Glutamatergic neuron (in vitro differentiated cells): ENCODE measurements at regions not wholly inside any gene's neighbourhood (a gene's known extent, or its start where the extent isn't known, plus 50 kb on each side); places are given as distances from the start of the nearest gene placed in this dataset.
A peak's percentile ranks its signal among the peaks of the same experiment; 100 is the strongest.

Experiments used
- DNase-seq: peaks from one replicate; pipeline ENCODE4 v3.0.0; 2022
- H3K27ac Mint-ChIP-seq: one replicate; pipeline ENCODE4 v1.8.0; 2020; ENCODE audit warnings: mild to moderate bottlenecking, mixed read lengths, inconsistent platforms; ENCODE audit not compliant: unreplicated experiment
- H3K27me3 Mint-ChIP-seq: one replicate; pipeline ENCODE4 v1.8.0; 2020; ENCODE audit warnings: mild to moderate bottlenecking, moderate library complexity, mixed read lengths, inconsistent platforms; ENCODE audit not compliant: unreplicated experiment
- H3K36me3 Mint-ChIP-seq: one replicate; pipeline ENCODE4 v1.8.0; 2020; ENCODE audit warnings: mild to moderate bottlenecking, mixed read lengths, inconsistent platforms; ENCODE audit not compliant: unreplicated experiment
- H3K4me1 Mint-ChIP-seq: one replicate; pipeline ENCODE4 v1.8.0; 2020; ENCODE audit warnings: mild to moderate bottlenecking, low read depth, mixed read lengths, inconsistent platforms; ENCODE audit not compliant: unreplicated experiment
- H3K4me3 Mint-ChIP-seq: one replicate; pipeline ENCODE4 v1.8.0; 2020; ENCODE audit warnings: mild to moderate bottlenecking, mixed read lengths, inconsistent platforms; ENCODE audit not compliant: unreplicated experiment
- H3K9me3 Mint-ChIP-seq: one replicate; pipeline ENCODE4 v1.8.0; 2020; ENCODE audit warnings: mild to moderate bottlenecking, moderate library complexity, mixed read lengths, inconsistent platforms; ENCODE audit not compliant: unreplicated experiment
- CTCF ChIP-seq: fragments of 200-600 bp; sonication (generic); IDR thresholded peaks from one replicate; pipeline ENCODE4 v1.5.0; 2021; ENCODE audit not compliant: partially characterized antibody, unreplicated experiment

GRCh38 chr21:29477347-29477746, 178.6 kb downstream of the BACH1 start:
- no peak for DNase-seq
- Mint-ChIP-seq H3K27me3 (peaks cover 6% of the 10 kb centered on the region), H3K4me1 (peaks cover 26% of the 10 kb centered on the region), H3K4me3 (no peak overlapping the region), H3K27ac (peak overlapping the region; percentile 0), H3K36me3 (no peaks in the 10 kb centered on the region), H3K9me3 (peaks cover 5% of the 10 kb centered on the region)
- TF ChIP-seq CTCF = no peak

- no peak overlapping the region for H3K4me3 Mint-ChIP-seq
- DNase-seq = no peak
- TF ChIP-seq CTCF = no peak
- peaks cover 5% of the 10 kb centered on the region for H3K9me3 Mint-ChIP-seq
- H3K27me3 Mint-ChIP-seq = peaks cover 5% of the 10 kb centered on the region
- no peak overlapping the region for H3K27ac Mint-ChIP-seq
- H3K36me3 Mint-ChIP-seq = no peaks in the 10 kb centered on the region
- peaks cover 23% of the 10 kb centered on the region for H3K4me1 Mint-ChIP-seq
Measured at GRCh38 chr21:29477941-29478340, 179.2 kb downstream of the BACH1 start.

- TF ChIP-seq CTCF = no peak
Measured at GRCh38 chr21:29481081-29481480, 182.4 kb downstream of the BACH1 start.

GRCh38 chr21:29481641-29482040, 182.9 kb downstream of the BACH1 start:
- no peak for DNase-seq
- TF ChIP-seq CTCF = no peak
- Mint-ChIP-seq H3K4me3 (no peak overlapping the region), H3K27me3 (peaks cover 2% of the 10 kb centered on the region), H3K27ac (no peak overlapping the region), H3K9me3 (peaks cover 2% of the 10 kb centered on the region), H3K4me1 (peaks cover 11% of the 10 kb centered on the region), H3K36me3 (peaks cover 5% of the 10 kb centered on the region)

More at GRCh38 chr21:29481081-29481480, 182.4 kb downstream of the BACH1 start:
- Mint-ChIP-seq H3K27ac (no peak overlapping the region), H3K36me3 (peaks cover 5% of the 10 kb centered on the region), H3K27me3 (peaks cover 2% of the 10 kb centered on the region), H3K4me3 (no peak overlapping the region), H3K4me1 (peaks cover 12% of the 10 kb centered on the region), H3K9me3 (peaks cover 3% of the 10 kb centered on the region)
- DNase-seq = no peak

- Mint-ChIP-seq H3K4me3 (no peak overlapping the region), H3K9me3 (no peaks in the 10 kb centered on the region), H3K27ac (no peak overlapping the region), H3K4me1 (peaks cover 2% of the 10 kb centered on the region), H3K36me3 (peaks cover 5% of the 10 kb centered on the region), H3K27me3 (peaks cover 2% of the 10 kb centered on the region)
- no peak for TF ChIP-seq CTCF
- no peak for DNase-seq
Measured at GRCh38 chr21:29486306-29486807, 187.6 kb downstream of the BACH1 start.
